ENCODE measurements at regions not wholly inside any gene's neighbourhood (a gene's known extent, or its start where the extent isn't known, plus 50 kb on each side); places are given as distances from the start of the nearest gene placed in this dataset.

GRCh38 chr3:31235062-31235700 is 297.5 kb upstream of the STT3B start:
- no peak overlapping the region for H3K27ac Mint-ChIP-seq (ENCODE audit: unreplicated experiment)
- H3K27me3 Mint-ChIP-seq (ENCODE audit: unreplicated experiment): peaks cover 46% of the 10 kb centered on the region
- H3K36me3 Mint-ChIP-seq (ENCODE audit: unreplicated experiment): no peaks in the 10 kb centered on the region

GRCh38 chr3:31237887-31238286 is 294.8 kb upstream of the STT3B start:
- Mint-ChIP-seq H3K27ac (ENCODE audit: unreplicated experiment) (no peak overlapping the region), H3K4me1 (ENCODE audit: unreplicated experiment) (no peaks in the 10 kb centered on the region), H3K36me3 (ENCODE audit: unreplicated experiment) (no peaks in the 10 kb centered on the region), H3K27me3 (ENCODE audit: unreplicated experiment) (peaks cover 49% of the 10 kb centered on the region), H3K9me3 (ENCODE audit: unreplicated experiment) (no peaks in the 10 kb centered on the region), H3K4me3 (ENCODE audit: unreplicated experiment) (no peak overlapping the region)
- no peak for TF ChIP-seq CTCF (IDR thresholded peaks at IDR 0.05)
- no peak for DNase-seq (ENCODE audit: extremely low spot score, unreplicated experiment)

More at GRCh38 chr3:31235062-31235700, 297.5 kb upstream of the STT3B start:
- H3K4me3 Mint-ChIP-seq (ENCODE audit: unreplicated experiment): no peak overlapping the region
- H3K4me1 Mint-ChIP-seq (ENCODE audit: unreplicated experiment): peaks cover 11% of the 10 kb centered on the region
- H3K9me3 Mint-ChIP-seq (ENCODE audit: unreplicated experiment): no peaks in the 10 kb centered on the region
- DNase-seq (ENCODE audit: extremely low spot score, unreplicated experiment): no peak
- no peak for TF ChIP-seq CTCF (IDR thresholded peaks at IDR 0.05)

GRCh38 chr3:31240013-31240412 is 292.7 kb upstream of the STT3B start:
- Mint-ChIP-seq H3K27ac (ENCODE audit: unreplicated experiment) (no peak overlapping the region), H3K4me3 (ENCODE audit: unreplicated experiment) (no peak overlapping the region), H3K9me3 (ENCODE audit: unreplicated experiment) (no peaks in the 10 kb centered on the region), H3K4me1 (ENCODE audit: unreplicated experiment) (no peaks in the 10 kb centered on the region), H3K36me3 (ENCODE audit: unreplicated experiment) (no peaks in the 10 kb centered on the region), H3K27me3 (ENCODE audit: unreplicated experiment) (peaks cover 45% of the 10 kb centered on the region)
- no peak for TF ChIP-seq CTCF (IDR thresholded peaks at IDR 0.05)
- no peak for DNase-seq (ENCODE audit: extremely low spot score, unreplicated experiment)

- no peaks in the 10 kb centered on the region for H3K4me1 Mint-ChIP-seq (ENCODE audit: unreplicated experiment)
These were observed 292.3 kb upstream of the STT3B start for GRCh38 chr3:31240466-31240865.

GRCh38 chr3:31240874-31241273 is 291.9 kb upstream of the STT3B start:
- Mint-ChIP-seq H3K4me1 (ENCODE audit: unreplicated experiment) (no peaks in the 10 kb centered on the region), H3K27me3 (ENCODE audit: unreplicated experiment) (peaks cover 39% of the 10 kb centered on the region), H3K36me3 (ENCODE audit: unreplicated experiment) (no peaks in the 10 kb centered on the region), H3K27ac (ENCODE audit: unreplicated experiment) (no peak overlapping the region), H3K9me3 (ENCODE audit: unreplicated experiment) (no peaks in the 10 kb centered on the region), H3K4me3 (ENCODE audit: unreplicated experiment) (no peak overlapping the region)
- DNase-seq (ENCODE audit: extremely low spot score, unreplicated experiment): no peak
- TF ChIP-seq CTCF (IDR thresholded peaks at IDR 0.05): no peak

More at GRCh38 chr3:31240466-31240865, 292.3 kb upstream of the STT3B start:
- H3K4me3 Mint-ChIP-seq (ENCODE audit: unreplicated experiment): no peak overlapping the region
- DNase-seq (ENCODE audit: extremely low spot score, unreplicated experiment): no peak
- TF ChIP-seq CTCF (IDR thresholded peaks at IDR 0.05): no peak
- H3K27ac Mint-ChIP-seq (ENCODE audit: unreplicated experiment): no peak overlapping the region
- H3K27me3 Mint-ChIP-seq (ENCODE audit: unreplicated experiment): peaks cover 43% of the 10 kb centered on the region
- H3K36me3 Mint-ChIP-seq (ENCODE audit: unreplicated experiment): no peaks in the 10 kb centered on the region
- H3K9me3 Mint-ChIP-seq (ENCODE audit: unreplicated experiment): no peaks in the 10 kb centered on the region

All from osteocyte (in vitro differentiated cells).